Body of pancreas (tissue), 4 donors: ENCODE measurements at regions not wholly inside any gene's neighbourhood (a gene's known extent, or its start where the extent isn't known, plus 50 kb on each side); places are given as distances from the start of the nearest gene placed in this dataset.

Experiments
- POLR2A ChIP-seq, 3 donors: fragments of 450-650 bp; IDR thresholded peaks; one replicate each; pipeline ENCODE4 v1.6.1; 2016; ENCODE audit warnings: antibody characterized with exemption in 3 of 3, mild to moderate bottlenecking in 2 of 3
- TF ChIP-seq, protein P1 (sequence below), 7 experiments: fragments of 450-650 bp in 4 of 7; fragments of 200-600 bp in 3 of 7; sonication (generic) in 3 of 7; IDR thresholded peaks; one replicate each; pipeline ENCODE4 v1.5.1; 2016 to 2019; ENCODE audit warnings: antibody characterized with exemption in 7 of 7

DNA sequence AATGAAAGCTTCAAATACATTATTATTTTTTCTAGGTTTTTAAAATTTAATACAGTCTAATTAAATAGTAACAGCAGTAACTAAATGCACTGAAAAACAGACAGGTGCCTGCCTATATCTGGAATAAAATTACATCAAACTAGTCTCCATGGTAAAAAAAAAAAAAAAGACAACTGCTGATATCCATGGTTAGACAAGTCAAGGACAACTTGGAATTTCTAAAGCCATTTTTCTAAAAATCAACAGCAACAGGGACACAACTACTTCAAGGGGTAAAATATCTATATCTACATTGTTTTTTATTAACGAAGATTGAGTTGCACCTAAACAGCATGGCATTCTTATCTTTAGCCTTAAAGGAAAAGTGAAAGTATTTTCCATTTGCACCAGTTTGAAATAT, 74.7 kb upstream of the VPREB1 start:
- TF ChIP-seq, protein P1, sequence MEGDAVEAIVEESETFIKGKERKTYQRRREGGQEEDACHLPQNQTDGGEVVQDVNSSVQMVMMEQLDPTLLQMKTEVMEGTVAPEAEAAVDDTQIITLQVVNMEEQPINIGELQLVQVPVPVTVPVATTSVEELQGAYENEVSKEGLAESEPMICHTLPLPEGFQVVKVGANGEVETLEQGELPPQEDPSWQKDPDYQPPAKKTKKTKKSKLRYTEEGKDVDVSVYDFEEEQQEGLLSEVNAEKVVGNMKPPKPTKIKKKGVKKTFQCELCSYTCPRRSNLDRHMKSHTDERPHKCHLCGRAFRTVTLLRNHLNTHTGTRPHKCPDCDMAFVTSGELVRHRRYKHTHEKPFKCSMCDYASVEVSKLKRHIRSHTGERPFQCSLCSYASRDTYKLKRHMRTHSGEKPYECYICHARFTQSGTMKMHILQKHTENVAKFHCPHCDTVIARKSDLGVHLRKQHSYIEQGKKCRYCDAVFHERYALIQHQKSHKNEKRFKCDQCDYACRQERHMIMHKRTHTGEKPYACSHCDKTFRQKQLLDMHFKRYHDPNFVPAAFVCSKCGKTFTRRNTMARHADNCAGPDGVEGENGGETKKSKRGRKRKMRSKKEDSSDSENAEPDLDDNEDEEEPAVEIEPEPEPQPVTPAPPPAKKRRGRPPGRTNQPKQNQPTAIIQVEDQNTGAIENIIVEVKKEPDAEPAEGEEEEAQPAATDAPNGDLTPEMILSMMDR (IDR thresholded peaks at IDR 0.05), result no peak
- TF ChIP-seq POLR2A (IDR thresholded peaks at IDR 0.05), result no peak
